Embryonic facial prominence (tissue), 1 donor: ENCODE measurements at regions not wholly inside any gene's neighbourhood (a gene's known extent, or its start where the extent isn't known, plus 50 kb on each side); places are given as distances from the start of the nearest gene placed in this dataset.
"Not testable (repeated sequence)": the region's sequence is repeated elsewhere in the genome, so short reads cannot be mapped to it uniquely, and the experiment has no call there.

Experiments used
- DNase-seq: peaks from one replicate; pipeline ENCODE4 v3.0.0-alpha.2; 2016; ENCODE audit errors: extremely low spot score

DNA sequence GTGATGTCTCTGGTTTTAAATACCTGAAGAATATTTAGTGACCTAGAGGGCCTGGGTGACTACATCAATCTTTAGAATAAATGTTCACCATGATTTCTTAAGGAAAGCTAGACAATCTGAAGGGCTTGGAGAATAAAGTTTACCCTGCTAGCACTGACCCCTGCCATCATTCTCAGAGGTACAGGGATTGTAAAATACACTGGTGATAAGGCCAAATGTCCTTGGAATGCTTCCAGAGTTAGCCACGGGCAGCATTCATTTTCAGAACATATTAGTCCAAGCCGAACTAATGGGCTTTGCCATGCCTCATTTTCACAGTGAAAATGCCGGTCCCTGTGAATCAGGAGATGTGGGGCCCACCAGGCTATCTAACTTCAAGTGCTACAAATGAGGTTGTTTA, 1381.7 kb upstream of the SEL1L start:
- DNase-seq: no peak

GRCh38 chr14:82935691-82936090, 1402.0 kb upstream of the SEL1L start:
- no peak for DNase-seq

- DNase-seq: no peak
Observed at GRCh38 chr14:82951171-82951570, 1417.5 kb upstream of the SEL1L start.

GRCh38 chr14:82963756-82964155, 1430.1 kb upstream of the SEL1L start:
- no peak for DNase-seq

DNA sequence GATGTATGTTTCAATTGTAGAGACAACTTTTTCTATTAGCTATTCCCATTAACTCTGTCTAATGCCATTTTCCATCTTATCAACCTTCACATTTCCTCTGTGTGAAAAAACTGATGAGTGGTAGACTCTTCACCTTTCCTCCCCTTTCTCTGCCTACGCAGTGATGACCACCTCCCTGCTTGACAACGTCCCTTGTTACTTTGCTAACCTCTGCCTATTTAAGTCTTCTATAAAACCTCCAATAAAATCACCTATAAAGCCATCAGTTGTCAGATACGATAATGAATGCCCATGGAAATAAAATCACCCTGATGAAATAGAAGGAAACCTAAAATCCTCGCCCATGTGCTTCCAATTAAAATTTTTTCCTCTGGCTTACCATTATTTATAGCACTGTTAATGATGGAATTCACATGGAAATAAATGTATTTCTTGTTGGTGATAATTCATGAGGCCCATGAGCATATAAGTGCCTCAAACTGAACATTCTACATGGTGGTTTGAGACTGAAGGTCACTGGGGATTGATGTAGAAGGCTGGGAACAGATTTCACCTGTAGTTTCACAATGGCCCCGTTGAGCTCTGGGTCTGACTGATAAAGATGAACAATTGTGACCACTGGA, 1454.0 kb upstream of the SEL1L start:
- DNase-seq: no peak

DNA sequence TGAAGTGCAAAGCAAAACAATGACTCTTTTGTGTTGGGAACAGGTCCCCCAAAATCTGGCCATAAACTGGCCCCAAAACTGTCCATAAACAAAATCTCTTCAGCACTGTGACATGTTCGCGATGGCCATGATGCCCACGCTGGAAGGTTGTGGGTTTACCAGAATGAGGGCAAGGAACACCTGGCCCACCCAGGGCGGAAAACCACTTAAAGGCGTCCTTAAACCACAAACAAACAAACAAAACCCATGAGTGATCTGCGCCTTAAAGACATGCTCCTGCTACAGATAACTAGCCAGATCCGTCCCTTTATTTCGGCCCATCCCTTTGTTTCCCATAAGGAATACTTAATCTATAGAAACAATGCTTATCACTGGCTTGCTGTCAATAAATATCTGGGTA, 1460.9 kb upstream of the SEL1L start:
- DNase-seq: not testable (repeated sequence)

- DNase-seq: no peak
Observed at GRCh38 chr14:82999802-83000201, 1466.1 kb upstream of the SEL1L start.

DNA sequence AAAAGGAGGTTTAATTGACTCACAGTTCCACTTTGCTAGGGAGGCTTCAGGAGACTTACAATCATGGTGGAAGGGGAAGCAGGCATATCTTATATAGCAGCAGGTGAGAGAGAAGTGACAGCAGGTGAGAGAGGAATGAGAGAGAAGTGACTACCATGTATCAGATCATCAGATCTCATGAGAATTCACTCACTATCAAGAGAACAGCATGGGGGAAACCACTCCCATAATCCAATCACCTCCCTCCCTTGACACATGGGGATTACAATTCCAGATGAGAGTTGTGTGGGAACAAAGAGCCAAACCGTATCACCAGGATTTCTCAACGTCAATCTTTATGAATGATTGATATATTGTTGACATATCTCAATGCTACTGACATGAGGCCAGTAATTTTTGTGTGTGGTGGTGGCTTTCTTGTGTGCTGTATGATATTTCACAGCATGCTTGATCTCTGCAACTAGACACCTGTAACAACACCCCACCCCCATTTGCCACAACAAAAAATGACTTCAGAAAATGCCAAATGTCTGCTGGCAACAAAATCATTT, 1470.9 kb upstream of the SEL1L start:
- DNase-seq: no peak

GRCh38 chr14:83006121-83006670, 1472.5 kb upstream of the SEL1L start:
- no peak for DNase-seq

DNA sequence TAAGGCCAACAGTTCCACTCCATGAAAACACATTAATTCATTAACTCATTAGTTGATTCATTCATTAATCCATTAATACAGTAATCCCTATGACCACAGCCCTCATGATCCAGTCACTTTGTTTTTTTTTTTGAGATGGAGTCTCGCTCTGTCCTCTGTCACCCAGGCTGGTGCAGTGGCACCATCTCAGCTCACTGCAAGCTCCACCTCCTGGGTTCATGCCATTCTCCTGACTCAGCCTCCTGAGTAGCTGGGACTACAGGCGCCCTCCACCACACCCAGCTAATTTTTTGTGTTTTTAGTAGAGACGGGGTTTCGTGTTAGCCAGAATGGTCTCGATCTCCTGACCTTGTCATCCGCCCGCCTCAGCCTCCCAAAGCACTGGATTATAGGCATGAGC, 1473.4 kb upstream of the SEL1L start:
- not testable (repeated sequence) for DNase-seq

DNA sequence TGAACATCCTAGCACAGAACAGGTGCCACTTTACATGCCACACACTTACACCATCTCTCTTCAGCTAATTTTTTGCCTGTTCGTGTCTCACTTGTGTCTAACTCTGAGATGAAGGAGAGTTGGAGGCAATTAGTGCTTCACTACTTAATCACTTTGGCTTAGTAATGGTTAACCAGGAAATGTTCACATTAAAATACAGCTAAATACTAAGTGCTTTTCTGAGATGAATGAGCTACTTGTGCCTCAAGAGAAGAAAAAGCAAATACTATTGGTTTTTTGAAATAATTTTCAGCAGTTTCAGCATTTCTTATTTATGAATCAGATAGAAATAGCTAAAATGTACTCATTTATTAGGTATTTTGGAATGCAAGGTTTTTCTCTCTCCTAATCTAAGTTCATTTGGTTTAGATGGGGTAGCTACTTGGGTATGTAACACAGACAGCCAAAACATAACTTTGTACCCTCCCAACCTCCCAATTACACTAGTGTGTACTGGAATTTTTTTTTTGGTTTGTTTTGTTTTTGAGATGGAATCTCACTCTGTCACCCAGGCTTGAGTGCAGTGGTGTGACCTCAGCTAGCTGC, 1474.1 kb upstream of the SEL1L start:
- no peak for DNase-seq

- DNase-seq: no peak
Observed at GRCh38 chr14:83017296-83017695, 1483.6 kb upstream of the SEL1L start.

- DNase-seq: no peak
Observed at GRCh38 chr14:83019744-83020414, 1486.2 kb upstream of the SEL1L start.

GRCh38 chr14:83021323-83021722, 1487.7 kb upstream of the SEL1L start:
- DNase-seq: no peak

GRCh38 chr14:83023369-83023768, 1489.7 kb upstream of the SEL1L start:
- DNase-seq: no peak

- DNase-seq: no peak
Observed at GRCh38 chr14:83041224-83041623, 1507.6 kb upstream of the SEL1L start.

DNA sequence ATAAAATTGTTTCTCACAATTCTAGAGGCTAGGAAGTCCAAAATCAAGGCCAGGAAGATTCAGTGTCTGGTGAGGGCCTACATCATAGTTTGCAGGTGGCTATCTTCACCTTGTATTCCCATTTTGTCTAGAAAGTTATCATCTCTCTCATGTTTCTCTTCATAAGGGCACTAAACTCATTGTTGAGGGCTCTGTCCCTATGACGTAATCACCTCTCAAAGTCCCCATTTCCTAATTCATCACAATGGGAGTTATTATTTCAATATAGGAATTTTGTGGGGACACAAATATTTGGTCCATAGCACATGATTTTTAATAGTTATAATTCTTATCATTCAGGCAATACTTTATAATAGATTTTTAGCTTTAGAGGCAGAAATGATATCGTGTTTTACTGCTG, 1509.2 kb upstream of the SEL1L start:
- no peak for DNase-seq

- no peak for DNase-seq
Observed at GRCh38 chr14:83044001-83044400, 1510.3 kb upstream of the SEL1L start.

DNA sequence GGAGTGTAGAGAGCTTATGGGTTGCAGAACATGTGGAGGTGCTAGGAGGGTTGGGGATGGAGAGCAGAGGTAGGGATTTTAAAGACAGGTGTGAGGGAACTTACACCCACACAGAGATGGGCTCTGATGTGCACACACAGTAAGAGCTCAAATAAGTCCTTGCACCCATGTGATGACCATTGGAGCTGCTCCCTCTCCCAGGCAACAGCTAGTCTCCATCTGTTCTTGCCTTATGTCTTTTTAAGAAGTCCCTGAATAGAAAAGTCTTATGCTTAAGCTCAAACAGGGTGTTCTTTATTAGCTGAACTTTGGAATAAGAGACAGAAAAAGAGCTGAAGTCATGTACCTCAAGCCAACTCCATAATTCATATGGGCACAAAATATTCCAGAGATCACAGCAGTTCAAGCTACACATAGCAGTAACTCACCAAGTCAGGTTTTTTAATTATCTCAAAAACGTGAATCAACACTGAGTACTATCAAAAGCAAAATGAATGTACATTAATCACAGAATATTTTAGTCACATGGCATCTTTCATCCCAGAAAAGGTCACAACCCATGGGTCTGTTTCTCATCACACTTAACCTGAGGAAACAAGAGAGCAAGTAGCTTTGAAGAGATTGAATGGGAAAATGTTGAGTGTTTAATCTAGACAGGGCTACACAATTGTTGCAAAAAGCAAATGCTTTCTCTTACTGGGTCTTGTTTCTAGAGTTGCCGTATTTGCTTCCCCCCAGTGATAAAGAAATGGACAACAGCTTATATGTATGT, 1513.6 kb upstream of the SEL1L start:
- no peak for DNase-seq

DNA sequence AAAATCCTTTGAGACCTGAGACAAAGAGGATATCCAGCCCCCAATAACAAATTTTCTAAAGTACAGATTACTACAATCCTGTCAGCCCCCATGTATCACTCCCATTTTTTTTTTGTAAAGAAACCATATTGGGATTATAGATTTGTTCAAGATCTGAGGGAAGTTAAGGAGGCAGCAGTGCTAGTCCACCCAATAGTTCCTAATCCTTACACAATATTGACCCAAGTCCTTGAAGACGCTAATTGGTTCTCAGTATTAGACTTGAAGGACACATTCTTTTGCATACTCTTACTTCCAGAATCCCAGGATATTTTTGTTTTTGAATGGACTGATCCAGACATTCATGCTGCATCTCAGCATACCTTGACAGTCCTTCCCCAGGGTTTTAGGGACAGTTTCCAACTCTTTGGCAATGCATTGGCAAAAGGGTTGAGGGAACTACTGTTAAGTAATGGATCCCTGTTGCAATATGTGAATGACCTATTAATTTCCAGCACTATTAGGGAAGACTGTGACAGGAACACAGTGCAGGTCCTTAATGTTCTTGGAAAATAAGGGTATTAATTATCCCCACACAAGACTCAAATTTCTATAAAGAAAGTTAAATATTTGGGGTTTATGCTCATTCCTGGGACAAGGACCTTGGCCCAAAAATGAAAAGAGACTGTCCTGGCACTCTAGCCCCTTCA, 1519.5 kb upstream of the SEL1L start:
- no peak for DNase-seq

GRCh38 chr14:83058068-83058467, 1524.4 kb upstream of the SEL1L start:
- DNase-seq: no peak
